Fibroblast of the conjunctiva (primary cell): ENCODE measurements at regions not wholly inside any gene's neighbourhood (a gene's known extent, or its start where the extent isn't known, plus 50 kb on each side); places are given as distances from the start of the nearest gene placed in this dataset.
"Not testable (repeated sequence)": the region's sequence is repeated elsewhere in the genome, so short reads cannot be mapped to it uniquely, and the experiment has no call there.

ENCODE experiments used
- DNase-seq: peaks from one replicate; pipeline ENCODE4 v3.0.0-alpha.2; 2010; ENCODE audit warnings: low read depth

GRCh38 chr17:47066841-47067682 is 88.0 kb upstream of the RPRML start:
- peak; percentile 87 for DNase-seq

- DNase-seq = no peak
Measured at GRCh38 chr17:47066095-47066494, 87.0 kb upstream of the RPRML start.

GRCh38 chr17:47064684-47065083 is 85.6 kb upstream of the RPRML start:
- DNase-seq = no peak

GRCh38 chr17:47063475-47063874 is 84.4 kb upstream of the RPRML start:
- DNase-seq = no peak

- not testable (repeated sequence) for DNase-seq
Measured at GRCh38 chr17:47062851-47063250, 83.8 kb upstream of the RPRML start.

DNA sequence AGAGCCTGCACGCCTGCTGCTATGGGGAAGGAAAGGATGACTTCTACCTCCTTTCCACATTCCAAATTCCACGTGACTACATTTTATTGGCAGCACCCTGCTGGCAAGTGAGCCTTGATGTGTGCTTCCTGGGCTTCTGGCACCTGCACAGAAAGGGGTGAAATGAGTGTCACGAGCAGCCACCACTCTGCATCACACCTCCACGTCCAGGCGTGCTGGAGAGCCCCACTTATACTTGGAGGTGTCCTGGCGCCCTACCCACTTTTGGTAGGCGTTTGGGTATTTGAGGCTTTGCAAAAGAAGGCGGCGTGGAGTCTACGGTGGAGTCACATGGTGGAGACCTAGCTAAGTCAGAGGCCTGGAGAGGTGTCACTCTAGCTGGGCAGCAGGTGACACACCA is 81.0 kb upstream of the RPRML start:
- not testable (repeated sequence) for DNase-seq

GRCh38 chr17:47057830-47058229 is 78.8 kb upstream of the RPRML start:
- no peak for DNase-seq

- DNase-seq = not testable (repeated sequence)
Measured at GRCh38 chr17:47057279-47057678, 78.2 kb upstream of the RPRML start.

DNA sequence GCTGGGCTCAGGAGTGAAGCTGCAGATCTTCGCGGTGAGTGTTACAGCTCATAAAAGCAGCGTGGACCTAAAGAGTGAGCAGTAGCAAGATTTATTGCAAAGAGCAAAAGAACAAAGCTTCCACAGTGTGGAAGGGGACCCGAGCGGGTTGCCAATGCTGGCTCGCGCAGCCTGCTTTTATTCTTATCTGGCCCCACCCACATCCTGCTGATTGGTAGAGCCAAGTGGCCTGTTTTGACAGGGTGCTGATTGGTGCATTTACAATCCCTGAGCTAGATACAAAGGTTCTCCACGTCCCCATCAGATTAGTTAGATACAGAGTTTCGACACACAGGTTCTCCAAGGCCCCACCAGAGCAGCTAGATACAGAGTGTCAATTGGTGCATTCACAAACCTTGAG is 77.6 kb upstream of the RPRML start:
- not testable (repeated sequence) for DNase-seq
